Muscle of leg (tissue), 3 donors: ENCODE measurements at regions not wholly inside any gene's neighbourhood (a gene's known extent, or its start where the extent isn't known, plus 50 kb on each side); places are given as distances from the start of the nearest gene placed in this dataset.
"Not testable (repeated sequence)": the region's sequence is repeated elsewhere in the genome, so short reads cannot be mapped to it uniquely, and the experiment has no call there.

Source experiments
- DNase-seq: peaks from one replicate; pipeline ENCODE4 v3.0.0; 2013
- H3K27ac ChIP-seq: one replicate; pipeline ENCODE4 v1.5.1; 2013; ENCODE audit warnings: mild to moderate bottlenecking, low read length, control low read depth
- H3K27me3 ChIP-seq: one replicate; pipeline ENCODE4 v1.6.1; 2013; ENCODE audit warnings: low read length; ENCODE audit not compliant: control insufficient read depth, insufficient read depth
- H3K36me3 ChIP-seq: one replicate; pipeline ENCODE4 v1.6.1; 2013; ENCODE audit warnings: low read length; ENCODE audit not compliant: control insufficient read depth, insufficient read depth
- H3K4me1 ChIP-seq: one replicate; pipeline ENCODE4 v1.6.1; 2013; ENCODE audit warnings: low read length; ENCODE audit not compliant: control insufficient read depth, insufficient read depth
- H3K4me3 ChIP-seq: one replicate; pipeline ENCODE4 v1.5.1; 2013; ENCODE audit warnings: low read length, control low read depth
- H3K9me3 ChIP-seq: replicated peaks from 2 replicates; pipeline ENCODE4 v1.6.1; 2013; ENCODE audit warnings: low read depth, low read length; ENCODE audit not compliant: control insufficient read depth
- WGBS: methylation state at CpG from one replicate; pipeline ENCODE4 v1.1.5; 2013; ENCODE audit warnings: missing lambda C conversion rate; ENCODE audit not compliant: insufficient coverage; 5-methylcytosine and 5-hydroxymethylcytosine counted together

- Histone ChIP-seq H3K36me3 (no peaks in the 10 kb centered on the region), H3K4me3 (no peak overlapping the region), H3K27ac (no peak overlapping the region), H3K4me1 (no peaks in the 10 kb centered on the region), H3K27me3 (no peaks in the 10 kb centered on the region), H3K9me3 (peaks cover 28% of the 10 kb centered on the region)
- WGBS: 82% methylated on average over 2 of the region's 4 CpGs
- no peak for DNase-seq
Observed at GRCh38 chr14:106346534-106347290, 820.3 kb downstream of the TMEM121 start.

DNA sequence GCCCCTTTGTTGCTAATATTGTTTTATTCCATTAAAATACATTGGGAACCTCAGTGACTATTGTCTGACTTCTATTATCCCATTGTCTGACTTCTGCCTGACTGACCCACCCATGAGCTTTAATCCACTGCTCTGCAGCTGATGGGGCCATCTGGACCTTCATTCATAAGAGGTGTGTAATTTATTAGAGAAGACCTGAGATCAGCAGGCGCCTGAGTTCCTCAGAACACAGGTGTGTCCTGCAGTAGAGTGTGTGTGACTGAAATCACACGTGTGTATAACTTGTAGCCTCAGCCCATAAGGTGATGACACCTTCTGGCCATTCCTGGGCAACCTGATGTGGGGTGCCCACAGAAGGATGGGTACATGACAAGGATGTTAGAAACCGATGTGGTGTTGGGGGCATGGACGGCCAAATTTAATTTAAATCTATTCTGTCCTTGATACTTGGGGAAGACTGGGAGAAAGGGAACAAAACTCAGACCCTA lies 821.0 kb downstream of the TMEM121 start:
- H3K36me3 ChIP-seq: no peaks in the 10 kb centered on the region
- WGBS: 33% methylated on average over 4 of the region's 4 CpGs

DNA sequence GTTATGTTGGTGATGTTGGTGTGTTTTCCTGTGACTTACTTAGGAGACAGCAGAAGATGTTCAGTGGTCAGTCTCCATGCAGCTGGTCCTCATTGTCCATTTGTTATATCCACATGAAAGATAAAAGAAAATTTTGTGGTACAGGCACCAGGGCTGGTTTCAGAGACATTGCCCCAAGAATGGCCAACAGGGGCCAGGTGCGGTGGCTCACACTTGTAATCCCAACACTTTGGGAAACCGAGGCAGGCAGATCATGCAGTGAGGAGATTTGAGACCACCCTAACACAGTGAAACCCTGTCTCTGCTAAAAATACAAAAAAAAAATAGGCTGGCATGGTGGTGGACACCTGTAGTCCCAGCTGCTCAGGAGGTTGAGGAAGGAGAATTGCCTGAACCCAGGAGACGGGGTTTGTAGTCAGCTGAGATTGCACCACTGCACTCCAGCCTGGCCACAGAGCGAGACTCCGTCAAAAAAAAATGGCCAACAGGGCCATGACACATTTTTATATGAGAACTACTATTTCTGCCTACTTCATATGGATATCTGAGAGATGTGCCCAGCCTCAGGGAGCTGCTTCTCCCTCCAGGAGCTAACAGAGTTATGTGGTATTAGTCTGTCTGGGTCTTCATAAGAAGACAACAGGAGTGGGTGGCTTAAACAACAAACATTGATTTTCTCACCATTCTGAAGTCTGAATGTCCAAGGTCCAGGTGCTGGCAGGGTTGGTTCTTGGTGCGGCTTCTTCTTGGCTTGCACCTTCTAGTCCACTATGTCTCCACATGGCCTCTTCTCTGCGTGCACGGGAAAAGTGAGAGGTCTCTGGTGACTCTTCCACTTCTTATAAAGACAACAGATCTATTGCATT lies 821.7 kb downstream of the TMEM121 start:
- Histone ChIP-seq H3K9me3 (peaks cover 29% of the 10 kb centered on the region), H3K36me3 (no peaks in the 10 kb centered on the region), H3K4me1 (no peaks in the 10 kb centered on the region), H3K4me3 (no peak overlapping the region), H3K27ac (no peak overlapping the region), H3K27me3 (no peaks in the 10 kb centered on the region)
- DNase-seq: no peak
- WGBS: 37% methylated on average over 8 of the region's 8 CpGs

More for the DNA sequence above, 821.0 kb downstream of the TMEM121 start:
- Histone ChIP-seq H3K9me3 (peaks cover 28% of the 10 kb centered on the region), H3K4me3 (no peak overlapping the region), H3K27ac (no peak overlapping the region), H3K4me1 (no peaks in the 10 kb centered on the region), H3K27me3 (no peaks in the 10 kb centered on the region)
- no peak for DNase-seq

DNA sequence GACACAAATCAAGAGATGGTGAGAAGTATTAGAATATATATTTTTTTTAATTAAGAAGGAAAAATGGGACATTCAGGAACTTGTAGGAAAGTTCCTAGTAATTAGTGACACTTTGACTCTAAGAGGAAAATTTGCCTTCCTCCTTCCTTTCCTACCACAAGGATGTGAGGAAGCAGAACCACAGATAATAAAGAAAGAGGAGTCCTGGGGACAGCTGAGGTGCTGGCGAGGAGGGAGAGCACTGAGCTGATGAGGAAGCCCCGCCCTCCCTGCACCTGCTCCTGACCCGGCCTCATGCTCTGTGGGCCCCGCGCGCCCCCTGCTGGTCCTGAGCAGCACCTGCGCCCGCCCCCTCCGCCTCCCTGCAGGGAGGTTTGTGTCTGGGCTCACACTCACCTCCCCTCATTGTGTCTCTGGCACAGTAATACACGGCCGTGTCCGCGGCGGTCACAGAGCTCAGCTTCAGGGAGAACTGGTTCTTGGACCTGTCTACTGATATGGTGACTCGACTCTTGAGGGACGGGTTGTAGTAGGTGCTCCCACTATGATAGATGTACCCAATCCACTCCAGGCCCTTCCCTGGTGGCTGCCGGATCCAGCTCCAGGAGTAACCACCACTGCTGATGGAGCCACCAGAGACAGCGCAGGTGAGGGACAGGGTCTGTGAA lies 822.6 kb downstream of the TMEM121 start:
- not testable (repeated sequence) for H3K27ac ChIP-seq, H3K4me3 ChIP-seq, H3K36me3 ChIP-seq, H3K27me3 ChIP-seq, DNase-seq, H3K4me1 ChIP-seq
- H3K9me3 ChIP-seq: peaks cover 29% of the 10 kb centered on the region
- 40% methylated on average over 11 of the region's 18 CpGs for WGBS

- H3K36me3 ChIP-seq, H3K4me1 ChIP-seq, DNase-seq, H3K27me3 ChIP-seq, H3K4me3 ChIP-seq, H3K27ac ChIP-seq: not testable (repeated sequence)
- no CpG with 5 or more reads among the region's 7 CpGs for WGBS
- peaks cover 32% of the 10 kb centered on the region for H3K9me3 ChIP-seq
Observed at GRCh38 chr14:106349678-106350457, 823.5 kb downstream of the TMEM121 start.

- H3K9me3 ChIP-seq, H3K4me1 ChIP-seq, H3K4me3 ChIP-seq, DNase-seq, H3K36me3 ChIP-seq, H3K27me3 ChIP-seq, H3K27ac ChIP-seq: not testable (repeated sequence)
- 50% methylated on average over 1 of the region's 8 CpGs for WGBS
Observed at GRCh38 chr14:106355007-106355791, 828.8 kb downstream of the TMEM121 start.

GRCh38 chr14:106355881-106356642 lies 829.7 kb downstream of the TMEM121 start:
- not testable (repeated sequence) for H3K27ac ChIP-seq, H3K4me3 ChIP-seq, H3K9me3 ChIP-seq, DNase-seq, H3K36me3 ChIP-seq, H3K27me3 ChIP-seq, H3K4me1 ChIP-seq
- WGBS: 36% methylated on average over 4 of the region's 6 CpGs

GRCh38 chr14:106356643-106356930 lies 830.2 kb downstream of the TMEM121 start:
- not testable (repeated sequence) for H3K4me3 ChIP-seq, H3K27me3 ChIP-seq, H3K9me3 ChIP-seq, H3K4me1 ChIP-seq, H3K27ac ChIP-seq, DNase-seq, H3K36me3 ChIP-seq
- WGBS: no CpG with 5 or more reads among the region's 2 CpGs
